Activated CD8-positive, alpha-beta T cell treated with anti-CD3 and anti-CD28 coated beads, Interleukin-2, amount 10 ng/mL, durations not matched to agents 7 days and 5 days (primary cell): ENCODE measurements at regions not wholly inside any gene's neighbourhood (a gene's known extent, or its start where the extent isn't known, plus 50 kb on each side); places are given as distances from the start of the nearest gene placed in this dataset.

Experiments used
- ATAC-seq: fragments of 150-1000 bp; cut with Tn5 transposase; one replicate; pipeline ENCODE4 v1.10.0; 2021; ENCODE audit warnings: moderate library complexity
- CTCF ChIA-PET: fragments of 350-600 bp; sonication (Branson Sonifier 250); formaldehyde crosslinking; loops from one replicate; lab custom pipeline; 2021; ENCODE audit warnings: antibody characterized with exemption; lab: Charles Lee
- POLR2A ChIA-PET: fragments of 350-600 bp; sonication (Branson Sonifier 250); formaldehyde crosslinking; loops from one replicate; lab custom pipeline; 2021; ENCODE audit warnings: antibody characterized with exemption; lab: Charles Lee
- DNase-seq: peaks from one replicate; pipeline ENCODE4 v3.0.0-alpha.2; 2020
- H3K27ac Mint-ChIP-seq: one replicate; pipeline ENCODE4 v1.8.0; 2021; ENCODE audit warnings: mild to moderate bottlenecking, mixed read lengths
- H3K27me3 Mint-ChIP-seq: one replicate; pipeline ENCODE4 v1.8.0; 2021; ENCODE audit warnings: low read depth, mixed read lengths
- H3K36me3 Mint-ChIP-seq: one replicate; pipeline ENCODE4 v1.8.0; 2021; ENCODE audit warnings: low read depth, mixed read lengths
- H3K4me1 Mint-ChIP-seq: one replicate; pipeline ENCODE4 v1.8.0; 2021; ENCODE audit warnings: low read depth, mixed read lengths
- H3K4me3 Mint-ChIP-seq: one replicate; pipeline ENCODE4 v1.8.0; 2021; ENCODE audit warnings: mild to moderate bottlenecking, mixed read lengths
- H3K9me3 Mint-ChIP-seq: one replicate; pipeline ENCODE4 v1.8.0; 2022; ENCODE audit warnings: mixed read lengths; ENCODE audit not compliant: insufficient read depth

GRCh38 chr4:34718576-34719245 lies 1525.6 kb downstream of the ARAP2 start:
- ATAC-seq = no peak
- H3K27me3 Mint-ChIP-seq = no peaks in the 10 kb centered on the region
- POLR2A ChIA-PET = no interaction called here
- CTCF ChIA-PET = no interaction called here
- H3K27ac Mint-ChIP-seq = no peak overlapping the region
- no peak for DNase-seq
- no peaks in the 10 kb centered on the region for H3K9me3 Mint-ChIP-seq
- no peak overlapping the region for H3K4me3 Mint-ChIP-seq
- no peaks in the 10 kb centered on the region for H3K36me3 Mint-ChIP-seq
- H3K4me1 Mint-ChIP-seq = no peaks in the 10 kb centered on the region

- CTCF ChIA-PET = no interaction called here
- Mint-ChIP-seq H3K9me3 (no peaks in the 10 kb centered on the region), H3K36me3 (no peaks in the 10 kb centered on the region), H3K27ac (no peak overlapping the region), H3K4me1 (no peaks in the 10 kb centered on the region), H3K27me3 (no peaks in the 10 kb centered on the region), H3K4me3 (no peak overlapping the region)
- POLR2A ChIA-PET = no interaction called here
- ATAC-seq = no peak
- DNase-seq = no peak
Measured at GRCh38 chr4:34720571-34720970, 1523.7 kb downstream of the ARAP2 start.

GRCh38 chr4:34721835-34722234 lies 1522.5 kb downstream of the ARAP2 start:
- DNase-seq (no peak), ATAC-seq (no peak)
- Mint-ChIP-seq H3K27ac (no peak overlapping the region), H3K36me3 (no peaks in the 10 kb centered on the region), H3K4me1 (no peaks in the 10 kb centered on the region), H3K4me3 (no peak overlapping the region), H3K9me3 (no peaks in the 10 kb centered on the region), H3K27me3 (no peaks in the 10 kb centered on the region)
- POLR2A ChIA-PET = no interaction called here
- CTCF ChIA-PET = no interaction called here

- CTCF ChIA-PET = no interaction called here
- H3K36me3 Mint-ChIP-seq = no peaks in the 10 kb centered on the region
- no peaks in the 10 kb centered on the region for H3K27me3 Mint-ChIP-seq
- no peak for DNase-seq
- no peaks in the 10 kb centered on the region for H3K4me1 Mint-ChIP-seq
- no peak overlapping the region for H3K4me3 Mint-ChIP-seq
- ATAC-seq = no peak
- POLR2A ChIA-PET = no interaction called here
- H3K27ac Mint-ChIP-seq = no peak overlapping the region
- H3K9me3 Mint-ChIP-seq = no peaks in the 10 kb centered on the region
Measured at GRCh38 chr4:34723605-34724004, 1520.7 kb downstream of the ARAP2 start.

GRCh38 chr4:34724491-34724890 lies 1519.8 kb downstream of the ARAP2 start:
- H3K27ac Mint-ChIP-seq = no peak overlapping the region
- ATAC-seq (no peak), DNase-seq (no peak)
- H3K9me3 Mint-ChIP-seq = no peaks in the 10 kb centered on the region
- no peaks in the 10 kb centered on the region for H3K27me3 Mint-ChIP-seq
- no peaks in the 10 kb centered on the region for H3K36me3 Mint-ChIP-seq
- no peaks in the 10 kb centered on the region for H3K4me1 Mint-ChIP-seq
- POLR2A ChIA-PET = no interaction called here
- H3K4me3 Mint-ChIP-seq = no peak overlapping the region
- CTCF ChIA-PET = no interaction called here

GRCh38 chr4:34731070-34731469 lies 1513.2 kb downstream of the ARAP2 start:
- Mint-ChIP-seq H3K27ac (no peak overlapping the region), H3K9me3 (no peaks in the 10 kb centered on the region), H3K27me3 (no peaks in the 10 kb centered on the region), H3K4me1 (no peaks in the 10 kb centered on the region), H3K36me3 (no peaks in the 10 kb centered on the region), H3K4me3 (no peak overlapping the region)
- ChIA-PET CTCF (no interaction called here), POLR2A (no interaction called here)
- DNase-seq (no peak), ATAC-seq (no peak)

GRCh38 chr4:34732176-34732950 lies 1512.0 kb downstream of the ARAP2 start:
- H3K27me3 Mint-ChIP-seq = no peaks in the 10 kb centered on the region
- CTCF ChIA-PET = no interaction called here
- no peaks in the 10 kb centered on the region for H3K9me3 Mint-ChIP-seq
- DNase-seq = no peak
- H3K4me1 Mint-ChIP-seq = no peaks in the 10 kb centered on the region
- no peak for ATAC-seq
- H3K27ac Mint-ChIP-seq = no peak overlapping the region
- POLR2A ChIA-PET = no interaction called here
- no peak overlapping the region for H3K4me3 Mint-ChIP-seq
- H3K36me3 Mint-ChIP-seq = no peaks in the 10 kb centered on the region

- H3K4me1 Mint-ChIP-seq = no peaks in the 10 kb centered on the region
- CTCF ChIA-PET = no interaction called here
- H3K27ac Mint-ChIP-seq = no peak overlapping the region
- no peaks in the 10 kb centered on the region for H3K36me3 Mint-ChIP-seq
- ATAC-seq = no peak
- POLR2A ChIA-PET = no interaction called here
- no peaks in the 10 kb centered on the region for H3K27me3 Mint-ChIP-seq
- no peak overlapping the region for H3K4me3 Mint-ChIP-seq
- H3K9me3 Mint-ChIP-seq = no peaks in the 10 kb centered on the region
- DNase-seq = no peak
Measured at GRCh38 chr4:34733185-34733941, 1511.0 kb downstream of the ARAP2 start.

GRCh38 chr4:34766935-34767334 lies 1477.4 kb downstream of the ARAP2 start:
- no peak for DNase-seq
- no peaks in the 10 kb centered on the region for H3K4me1 Mint-ChIP-seq
- no peaks in the 10 kb centered on the region for H3K36me3 Mint-ChIP-seq
- no peak overlapping the region for H3K4me3 Mint-ChIP-seq
- no peak overlapping the region for H3K27ac Mint-ChIP-seq
- ChIA-PET POLR2A (no interaction called here), CTCF (no interaction called here)
- no peaks in the 10 kb centered on the region for H3K27me3 Mint-ChIP-seq
- no peak for ATAC-seq
- H3K9me3 Mint-ChIP-seq = peaks cover 4% of the 10 kb centered on the region

GRCh38 chr4:34767407-34767806 lies 1476.9 kb downstream of the ARAP2 start:
- H3K36me3 Mint-ChIP-seq = no peaks in the 10 kb centered on the region
- ChIA-PET CTCF (no interaction called here), POLR2A (no interaction called here)
- no peak overlapping the region for H3K27ac Mint-ChIP-seq
- DNase-seq (no peak), ATAC-seq (no peak)
- H3K9me3 Mint-ChIP-seq = peaks cover 4% of the 10 kb centered on the region
- H3K27me3 Mint-ChIP-seq = no peaks in the 10 kb centered on the region
- H3K4me1 Mint-ChIP-seq = no peaks in the 10 kb centered on the region
- H3K4me3 Mint-ChIP-seq = no peak overlapping the region

GRCh38 chr4:34771632-34772031 lies 1472.7 kb downstream of the ARAP2 start:
- no peak for DNase-seq
- H3K4me1 Mint-ChIP-seq = no peaks in the 10 kb centered on the region
- ChIA-PET CTCF (no interaction called here), POLR2A (no interaction called here)
- no peaks in the 10 kb centered on the region for H3K36me3 Mint-ChIP-seq
- peaks cover 4% of the 10 kb centered on the region for H3K9me3 Mint-ChIP-seq
- no peak for ATAC-seq
- no peaks in the 10 kb centered on the region for H3K27me3 Mint-ChIP-seq
- H3K4me3 Mint-ChIP-seq = no peak overlapping the region
- H3K27ac Mint-ChIP-seq = no peak overlapping the region

- DNase-seq (no peak), ATAC-seq (no peak)
- Mint-ChIP-seq H3K27ac (no peak overlapping the region), H3K36me3 (no peaks in the 10 kb centered on the region), H3K27me3 (no peaks in the 10 kb centered on the region), H3K4me1 (no peaks in the 10 kb centered on the region), H3K9me3 (no peaks in the 10 kb centered on the region), H3K4me3 (no peak overlapping the region)
- CTCF ChIA-PET = no interaction called here
- POLR2A ChIA-PET = no interaction called here
Measured at GRCh38 chr4:34790131-34790530, 1454.2 kb downstream of the ARAP2 start.
